Mesendoderm (in vitro differentiated cells): ENCODE measurements at regions not wholly inside any gene's neighbourhood (a gene's known extent, or its start where the extent isn't known, plus 50 kb on each side); places are given as distances from the start of the nearest gene placed in this dataset.

Source experiments
- DNase-seq: peaks from one replicate; pipeline ENCODE4 v3.0.0; 2013
- H2AK5ac ChIP-seq: 2 replicates; pipeline ENCODE4 v1.6.1; 2013; ENCODE audit warnings: low read length, inconsistent platforms
- H2BK120ac ChIP-seq: 2 replicates; pipeline ENCODE4 v1.6.1; 2013; ENCODE audit warnings: low read depth, mild to moderate bottlenecking, low read length, moderate library complexity, mixed read lengths
- H2BK15ac ChIP-seq: replicated peaks from 2 replicates; pipeline ENCODE4 v1.6.1; 2013; ENCODE audit warnings: low read depth, mild to moderate bottlenecking, moderate library complexity
- H2BK5ac ChIP-seq: 2 replicates; pipeline ENCODE4 v1.6.1; 2013; ENCODE audit warnings: low read length, inconsistent platforms
- H3K18ac ChIP-seq: 2 replicates; pipeline ENCODE4 v1.6.1; 2013; ENCODE audit warnings: mild to moderate bottlenecking, low read length, mixed read lengths
- H3K23ac ChIP-seq: one replicate; pipeline ENCODE4 v1.6.1; 2013; ENCODE audit warnings: low read length
- H3K27ac ChIP-seq: 2 replicates; pipeline ENCODE4 v1.5.1; 2013; ENCODE audit warnings: low read depth, mild to moderate bottlenecking, inconsistent platforms, low read length, moderate library complexity
- H3K27me3 ChIP-seq: 2 replicates; pipeline ENCODE4 v1.6.1; 2013; ENCODE audit warnings: low read length, control low read depth, mild to moderate bottlenecking, inconsistent platforms; ENCODE audit not compliant: insufficient read depth, poor library complexity
- H3K36me3 ChIP-seq: 2 replicates; pipeline ENCODE4 v1.6.1; 2013; ENCODE audit warnings: low read length, inconsistent platforms; ENCODE audit not compliant: control insufficient read depth, insufficient read depth
- H3K4ac ChIP-seq: one replicate; pipeline ENCODE4 v1.6.1; 2013; ENCODE audit warnings: low read depth, mild to moderate bottlenecking, low read length, moderate library complexity
- H3K4me1 ChIP-seq: 2 replicates; pipeline ENCODE4 v1.6.1; 2013; ENCODE audit warnings: low read depth, low read length, inconsistent platforms; ENCODE audit not compliant: control insufficient read depth
- H3K4me2 ChIP-seq: 2 replicates; pipeline ENCODE4 v1.6.1; 2013; ENCODE audit warnings: low read length
- H3K4me3 ChIP-seq: 2 replicates; pipeline ENCODE4 v1.5.1; 2013; ENCODE audit warnings: mild to moderate bottlenecking, low read length
- H3K56ac ChIP-seq: one replicate; pipeline ENCODE4 v1.6.1; 2013; ENCODE audit warnings: low read length
- H3K79me1 ChIP-seq: 2 replicates; pipeline ENCODE4 v1.6.1; 2013; ENCODE audit warnings: low read length, inconsistent platforms
- H3K79me2 ChIP-seq: 2 replicates; pipeline ENCODE4 v1.6.1; 2013; ENCODE audit warnings: mild to moderate bottlenecking, low read length; ENCODE audit not compliant: control insufficient read depth, insufficient read depth
- H3K9ac ChIP-seq: 2 replicates; pipeline ENCODE4 v1.6.1; 2013; ENCODE audit warnings: low read length, inconsistent platforms
- H4K5ac ChIP-seq: one replicate; pipeline ENCODE4 v1.6.1; 2013; ENCODE audit warnings: low read length
- H4K8ac ChIP-seq: one replicate; pipeline ENCODE4 v1.6.1; 2013; ENCODE audit warnings: low read depth, mild to moderate bottlenecking, control low read depth, low read length, moderate library complexity
- WGBS: extraction: QIAGEN DNeasy Blood & Tissue Kit; methylation state at CpG from one replicate; pipeline ENCODE4 v1.1.7; 2013; ENCODE audit warnings: low lambda C conversion rate, missing lambda C conversion rate; ENCODE audit not compliant: insufficient coverage; ENCODE audit errors: extremely low coverage; 5-methylcytosine and 5-hydroxymethylcytosine counted together

DNA sequence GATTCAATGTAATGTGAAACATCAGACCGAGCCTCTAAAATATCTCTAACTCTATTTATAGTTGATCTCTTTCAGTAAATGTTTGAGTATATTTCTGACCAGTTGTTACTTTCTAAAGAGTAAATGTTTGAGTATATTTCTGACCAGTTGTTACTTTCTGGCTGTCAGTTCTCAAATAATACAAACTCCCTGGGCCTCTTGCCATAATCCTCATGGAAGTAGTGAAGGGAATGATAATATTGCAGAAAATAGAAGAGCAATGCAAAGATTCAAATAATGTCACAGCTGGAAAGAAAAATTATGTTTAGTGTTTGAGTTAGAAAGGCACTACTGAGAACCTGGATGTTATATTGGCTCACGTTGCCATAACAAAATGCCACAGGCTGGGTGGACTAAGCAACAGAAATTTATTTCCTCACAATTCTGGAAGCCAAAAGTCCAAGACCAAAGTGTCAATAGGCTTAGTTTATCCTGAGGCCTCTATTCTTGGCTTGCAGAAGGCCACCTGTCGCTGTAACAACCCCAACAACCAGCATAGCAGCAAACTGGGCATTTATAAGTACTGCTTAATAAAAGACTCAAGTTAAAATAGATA, 470.6 kb upstream of the BCHE start:
- H3K4ac ChIP-seq, result no peak overlapping the region
- H3K36me3 ChIP-seq, result no peaks in the 10 kb centered on the region
- no peak overlapping the region for H3K23ac ChIP-seq
- H2BK15ac ChIP-seq, result no peak overlapping the region
- H3K27ac ChIP-seq, result no peak overlapping the region
- no peaks in the 10 kb centered on the region for H3K27me3 ChIP-seq
- H2AK5ac ChIP-seq, result no peak overlapping the region
- no peak for DNase-seq
- no peak overlapping the region for H3K9ac ChIP-seq
- no peaks in the 10 kb centered on the region for H3K4me1 ChIP-seq
- no peak overlapping the region for H4K5ac ChIP-seq
- no peak overlapping the region for H3K4me3 ChIP-seq
- H3K4me2 ChIP-seq, result no peak overlapping the region
- H3K18ac ChIP-seq, result no peak overlapping the region
- no peak overlapping the region for H3K56ac ChIP-seq
- no peaks in the 10 kb centered on the region for H3K79me1 ChIP-seq
- WGBS, result no CpG with 5 or more reads among the region's 3 CpGs
- H2BK5ac ChIP-seq, result no peak overlapping the region
- H4K8ac ChIP-seq, result no peak overlapping the region
- H2BK120ac ChIP-seq, result no peak overlapping the region
- no peaks in the 10 kb centered on the region for H3K79me2 ChIP-seq

DNA sequence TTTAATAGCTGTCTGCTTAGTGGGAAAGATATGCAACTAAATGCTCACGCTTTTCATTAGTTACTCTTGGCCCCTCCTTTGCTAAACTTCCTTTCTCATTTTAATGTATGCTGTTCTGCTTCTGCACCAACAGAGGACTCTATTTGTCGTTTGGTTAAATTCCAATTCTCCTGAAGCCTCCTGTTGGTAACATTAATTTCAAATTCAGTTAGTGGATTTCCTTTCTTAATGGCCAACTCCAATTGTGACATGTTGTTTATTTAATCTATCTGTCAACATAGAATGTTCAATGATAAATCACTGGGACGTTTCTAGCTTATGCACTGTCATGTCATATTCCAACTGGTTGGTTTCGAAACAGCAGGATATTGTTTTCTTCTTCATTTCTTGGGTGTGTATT, 467.4 kb upstream of the BCHE start:
- Histone ChIP-seq H3K27ac (no peak overlapping the region), H3K79me1 (no peaks in the 10 kb centered on the region), H3K56ac (no peak overlapping the region), H4K5ac (no peak overlapping the region), H3K79me2 (no peaks in the 10 kb centered on the region), H3K18ac (no peak overlapping the region), H3K9ac (no peak overlapping the region), H3K4me2 (no peak overlapping the region), H2AK5ac (no peak overlapping the region), H3K4ac (no peak overlapping the region), H3K4me3 (no peak overlapping the region), H3K36me3 (no peaks in the 10 kb centered on the region), H3K4me1 (no peaks in the 10 kb centered on the region), H3K23ac (no peak overlapping the region), H3K27me3 (no peaks in the 10 kb centered on the region), H2BK120ac (no peak overlapping the region), H2BK15ac (no peak overlapping the region), H4K8ac (no peak overlapping the region), H2BK5ac (no peak overlapping the region)
- DNase-seq, result peak; percentile 2
- no CpG with 5 or more reads among the region's 4 CpGs for WGBS

DNA sequence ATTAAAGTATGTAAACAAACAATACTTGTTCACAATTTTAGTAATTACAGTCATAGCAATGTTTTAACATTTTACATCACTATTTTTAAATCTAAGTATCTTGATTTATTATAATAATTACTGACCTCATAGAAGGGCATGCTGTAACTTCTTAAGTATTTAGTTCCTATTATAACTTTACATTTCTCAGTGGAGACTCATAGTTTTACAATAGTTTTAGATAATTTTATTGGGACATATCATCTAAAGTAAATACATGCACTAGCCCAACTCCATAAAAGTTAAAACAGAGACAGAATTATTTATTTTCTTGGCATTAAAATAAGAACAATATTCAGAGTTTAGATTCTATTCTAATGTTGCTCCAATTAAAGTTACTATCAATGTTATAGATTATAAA, 466.5 kb upstream of the BCHE start:
- H3K4me2 ChIP-seq, result no peak overlapping the region
- no peak overlapping the region for H3K23ac ChIP-seq
- no peak overlapping the region for H3K18ac ChIP-seq
- H3K36me3 ChIP-seq, result no peaks in the 10 kb centered on the region
- no peak overlapping the region for H3K4me3 ChIP-seq
- H2BK15ac ChIP-seq, result no peak overlapping the region
- H3K56ac ChIP-seq, result no peak overlapping the region
- no peak overlapping the region for H2BK5ac ChIP-seq
- no peak overlapping the region for H4K5ac ChIP-seq
- H3K4ac ChIP-seq, result no peak overlapping the region
- H3K79me1 ChIP-seq, result no peaks in the 10 kb centered on the region
- no peak overlapping the region for H3K27ac ChIP-seq
- no peak for DNase-seq
- H2BK120ac ChIP-seq, result no peak overlapping the region
- H2AK5ac ChIP-seq, result no peak overlapping the region
- no peaks in the 10 kb centered on the region for H3K4me1 ChIP-seq
- no peaks in the 10 kb centered on the region for H3K79me2 ChIP-seq
- H3K9ac ChIP-seq, result no peak overlapping the region
- H4K8ac ChIP-seq, result no peak overlapping the region
- no peaks in the 10 kb centered on the region for H3K27me3 ChIP-seq

DNA sequence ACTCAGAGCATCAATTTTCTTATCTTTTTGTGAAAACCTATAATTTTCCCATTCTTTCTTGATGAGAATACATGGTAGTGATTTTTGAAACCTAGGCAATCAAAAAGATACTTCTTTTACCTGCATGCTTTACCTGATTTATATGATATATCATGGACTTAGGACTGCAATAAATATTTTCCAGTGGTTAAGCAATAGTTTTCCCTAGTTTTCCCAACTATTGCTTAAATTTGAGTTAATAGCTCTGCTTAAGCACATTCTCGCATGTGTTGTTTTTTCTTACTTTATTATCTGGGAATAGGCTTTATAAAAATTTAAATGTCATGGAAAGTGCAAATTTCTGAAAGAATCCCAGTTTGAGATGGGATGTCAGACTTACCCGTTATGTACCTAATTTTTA, 465.1 kb upstream of the BCHE start:
- Histone ChIP-seq H2BK15ac (no peak overlapping the region), H3K36me3 (no peaks in the 10 kb centered on the region), H3K56ac (no peak overlapping the region), H3K4me1 (no peaks in the 10 kb centered on the region), H3K4me2 (no peak overlapping the region), H3K79me2 (no peaks in the 10 kb centered on the region), H3K79me1 (no peaks in the 10 kb centered on the region), H3K4ac (no peak overlapping the region), H2AK5ac (no peak overlapping the region), H3K27ac (no peak overlapping the region), H3K23ac (no peak overlapping the region), H2BK5ac (no peak overlapping the region), H3K18ac (no peak overlapping the region), H4K8ac (no peak overlapping the region), H3K27me3 (no peaks in the 10 kb centered on the region), H3K4me3 (no peak overlapping the region), H3K9ac (no peak overlapping the region), H4K5ac (no peak overlapping the region), H2BK120ac (no peak overlapping the region)
- WGBS, result no CpG with 5 or more reads among the region's 2 CpGs
- no peak for DNase-seq

DNA sequence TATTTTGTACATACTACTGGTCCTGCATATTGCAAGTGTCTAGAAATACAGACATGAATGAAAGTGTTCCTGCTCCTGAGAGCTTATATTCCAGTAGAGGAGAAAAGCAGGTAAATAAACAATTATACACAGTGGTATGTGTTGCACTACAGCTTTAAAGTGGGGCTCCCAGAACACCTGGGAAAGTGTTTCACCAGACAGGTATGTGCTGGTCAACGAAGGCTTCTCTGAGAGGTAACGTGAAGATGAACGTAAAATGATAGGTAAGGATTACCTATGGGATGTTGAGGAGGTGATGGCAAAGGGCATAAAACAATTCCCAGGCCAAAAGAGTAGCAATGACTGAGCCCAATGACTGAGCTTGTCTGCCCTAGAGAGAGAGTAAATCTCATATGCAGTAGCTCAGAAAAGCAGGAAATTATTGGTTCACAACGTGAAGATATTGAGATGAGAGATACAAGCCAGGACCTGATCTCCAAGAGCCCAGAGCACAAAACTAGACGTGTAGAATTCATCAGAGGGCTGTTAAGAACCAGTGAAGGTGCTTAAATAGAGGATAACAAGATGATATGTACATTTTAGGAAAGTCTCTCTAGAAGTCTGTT, 459.1 kb upstream of the BCHE start:
- no peak for DNase-seq
- no peak overlapping the region for H3K4me3 ChIP-seq
- no peak overlapping the region for H2AK5ac ChIP-seq
- no peaks in the 10 kb centered on the region for H3K79me2 ChIP-seq
- no peak overlapping the region for H3K23ac ChIP-seq
- no CpG with 5 or more reads among the region's 5 CpGs for WGBS
- H3K18ac ChIP-seq, result no peak overlapping the region
- H2BK120ac ChIP-seq, result no peak overlapping the region
- H3K56ac ChIP-seq, result no peak overlapping the region
- H2BK5ac ChIP-seq, result no peak overlapping the region
- H3K79me1 ChIP-seq, result no peaks in the 10 kb centered on the region
- no peaks in the 10 kb centered on the region for H3K36me3 ChIP-seq
- H3K9ac ChIP-seq, result no peak overlapping the region
- no peak overlapping the region for H2BK15ac ChIP-seq
- H3K27me3 ChIP-seq, result no peaks in the 10 kb centered on the region
- H3K4me2 ChIP-seq, result no peak overlapping the region
- no peak overlapping the region for H3K27ac ChIP-seq
- H3K4ac ChIP-seq, result no peak overlapping the region
- H4K5ac ChIP-seq, result no peak overlapping the region
- no peak overlapping the region for H4K8ac ChIP-seq
- H3K4me1 ChIP-seq, result peaks cover under 1% of the 10 kb centered on the region
